H54 (cell line): ENCODE measurements at regions not wholly inside any gene's neighbourhood (a gene's known extent, or its start where the extent isn't known, plus 50 kb on each side); places are given as distances from the start of the nearest gene placed in this dataset.

Experiments used
- DNase-seq: peaks from one replicate; pipeline ENCODE4 v3.0.0; 2011; ENCODE audit warnings: low spot score, mixed read lengths; ENCODE audit not compliant: insufficient read length
- FAIRE-seq: peaks from 3 replicates; lab custom pipeline; 2011; peaks lifted over from hg19 to GRCh38; lab: Jason Lieb, UNC
- POLR2A ChIP-seq: IDR thresholded peaks from 2 replicates; pipeline ENCODE4 v1.6.1; 2011; ENCODE audit warnings: low read depth, mild to moderate bottlenecking, low read length

DNA sequence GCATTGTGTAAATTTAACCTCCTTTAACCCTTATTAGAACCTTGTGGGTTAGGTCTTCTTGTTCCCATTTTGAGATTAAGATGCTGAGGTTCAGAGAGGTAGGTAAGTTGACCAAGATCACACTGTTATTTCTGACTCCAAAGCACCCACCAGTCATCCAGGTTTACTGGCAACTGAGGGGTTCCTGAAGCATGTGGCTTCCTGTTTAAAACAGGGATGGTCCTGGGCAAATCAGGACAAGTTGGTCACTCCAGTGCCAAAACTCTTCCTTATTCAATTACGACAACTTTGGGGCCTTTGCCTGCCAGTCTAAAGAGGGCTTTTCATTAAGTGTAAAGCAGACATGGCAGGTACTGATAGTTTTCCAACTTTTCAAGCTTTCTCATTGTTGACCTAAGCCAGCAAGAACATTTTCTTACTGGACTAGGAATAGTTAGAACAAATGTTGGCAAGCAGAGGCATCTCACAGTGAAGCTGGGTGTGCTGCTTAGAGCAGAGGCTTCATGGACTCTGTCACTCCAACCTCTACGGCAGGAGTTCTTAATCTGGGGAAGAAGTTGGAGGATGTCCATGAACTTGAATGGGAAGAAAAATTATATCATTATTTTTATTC is 149.4 kb upstream of the ADAMTS9 start:
- FAIRE-seq (no peak), DNase-seq (no peak)
- no peak for TF ChIP-seq POLR2A

DNA sequence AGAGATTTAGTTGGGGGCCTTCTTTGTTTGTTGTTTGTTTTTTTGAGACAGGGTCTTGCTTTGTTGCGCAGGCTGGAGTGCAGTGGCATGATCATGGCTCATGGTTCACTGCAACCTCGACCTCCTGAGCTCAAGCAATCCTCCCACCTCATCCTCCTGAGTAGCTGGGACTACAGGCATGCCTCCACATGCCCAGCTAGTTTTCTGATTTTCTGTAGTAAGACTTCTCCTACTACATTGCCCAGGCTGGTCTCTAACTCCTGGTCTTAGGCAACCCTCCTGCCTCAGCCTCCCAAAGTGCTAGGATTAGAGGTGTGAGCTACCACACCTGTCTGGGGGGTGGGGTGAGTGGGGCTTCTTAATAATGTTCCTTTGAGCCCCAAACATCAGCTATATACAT is 148.3 kb upstream of the ADAMTS9 start:
- no peak for TF ChIP-seq POLR2A
- DNase-seq (no peak), FAIRE-seq (no peak)

- FAIRE-seq, result no peak
- no peak for DNase-seq
- no peak for TF ChIP-seq POLR2A
These were observed 144.3 kb upstream of the ADAMTS9 start for GRCh38 chr3:64832098-64832497.

GRCh38 chr3:64830681-64831080 is 142.9 kb upstream of the ADAMTS9 start:
- DNase-seq (no peak), FAIRE-seq (no peak)
- no peak for TF ChIP-seq POLR2A

DNA sequence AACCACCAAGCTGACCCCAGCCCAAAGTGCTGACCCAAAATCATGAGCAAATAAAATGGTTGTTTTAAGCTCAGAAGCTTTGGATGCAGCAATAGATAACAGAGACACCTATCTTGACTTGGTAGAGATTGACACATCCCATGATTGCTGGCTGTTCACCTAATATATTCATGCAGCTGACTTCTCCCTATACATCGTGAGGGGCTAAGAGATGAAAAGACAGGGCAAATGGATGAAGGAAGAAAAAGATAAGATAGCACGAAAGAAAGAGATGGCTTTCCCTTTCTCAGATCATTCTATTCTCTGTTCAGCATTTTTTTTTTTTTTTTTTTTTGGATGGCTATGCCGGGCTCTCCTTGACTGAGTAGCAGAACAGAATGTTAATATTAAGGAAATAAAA is 141.5 kb upstream of the ADAMTS9 start:
- DNase-seq (no peak), FAIRE-seq (no peak)
- no peak for TF ChIP-seq POLR2A

- no peak for DNase-seq
- no peak for FAIRE-seq
- no peak for TF ChIP-seq POLR2A
These were observed 140.5 kb upstream of the ADAMTS9 start for GRCh38 chr3:64828276-64828675.

GRCh38 chr3:64827431-64827830 is 139.6 kb upstream of the ADAMTS9 start:
- DNase-seq, result no peak
- FAIRE-seq, result no peak
- TF ChIP-seq POLR2A, result no peak

DNA sequence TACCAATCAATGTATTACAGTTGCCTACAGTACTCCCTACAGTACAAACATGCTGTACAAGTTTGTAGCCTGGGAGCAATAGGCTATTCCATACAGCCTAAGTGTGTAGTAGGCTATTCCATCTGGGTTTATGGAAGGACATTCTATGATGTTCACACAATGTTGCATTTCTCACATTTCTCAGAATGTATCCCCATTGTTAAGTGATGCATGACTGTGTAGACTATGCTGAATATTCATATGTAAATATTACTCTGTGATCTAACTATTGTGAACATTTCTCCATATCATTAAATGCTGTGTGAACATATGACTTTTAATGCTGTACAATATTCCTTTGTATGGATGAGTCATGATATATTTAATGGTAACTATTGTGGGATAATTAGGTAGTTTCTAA is 139.2 kb upstream of the ADAMTS9 start:
- DNase-seq (no peak), FAIRE-seq (no peak)
- TF ChIP-seq POLR2A, result no peak

- no peak for FAIRE-seq
- no peak for TF ChIP-seq POLR2A
- no peak for DNase-seq
These were observed 137.8 kb upstream of the ADAMTS9 start for GRCh38 chr3:64825404-64826120.

GRCh38 chr3:64824394-64824909 is 136.7 kb upstream of the ADAMTS9 start:
- no peak for TF ChIP-seq POLR2A
- FAIRE-seq (no peak), DNase-seq (no peak)

GRCh38 chr3:64818196-64818595 is 130.4 kb upstream of the ADAMTS9 start:
- TF ChIP-seq POLR2A, result no peak
- FAIRE-seq (no peak), DNase-seq (no peak)

- DNase-seq (no peak), FAIRE-seq (no peak)
- no peak for TF ChIP-seq POLR2A
These were observed 128.6 kb upstream of the ADAMTS9 start for GRCh38 chr3:64816355-64816754.

DNA sequence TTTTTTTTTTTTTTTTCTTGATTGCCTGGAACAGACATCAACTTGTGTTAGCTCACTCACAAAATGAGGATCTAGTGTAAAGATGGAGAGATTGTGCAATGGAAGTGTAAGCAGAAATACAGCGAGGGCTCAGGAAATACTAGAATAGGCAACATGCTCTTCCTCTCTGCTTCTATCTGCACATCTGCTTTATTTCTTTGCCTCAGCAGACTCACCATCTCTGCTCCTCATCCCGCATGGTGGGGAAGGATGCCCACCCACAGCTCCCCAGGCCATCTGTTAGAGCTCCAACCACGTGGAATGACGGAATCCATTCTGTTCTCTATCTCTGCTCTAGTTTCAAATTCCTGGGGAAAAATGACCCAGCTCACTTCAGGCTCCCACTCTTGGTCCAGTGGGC is 128.0 kb upstream of the ADAMTS9 start:
- DNase-seq, result no peak
- FAIRE-seq, result no peak
- no peak for TF ChIP-seq POLR2A

DNA sequence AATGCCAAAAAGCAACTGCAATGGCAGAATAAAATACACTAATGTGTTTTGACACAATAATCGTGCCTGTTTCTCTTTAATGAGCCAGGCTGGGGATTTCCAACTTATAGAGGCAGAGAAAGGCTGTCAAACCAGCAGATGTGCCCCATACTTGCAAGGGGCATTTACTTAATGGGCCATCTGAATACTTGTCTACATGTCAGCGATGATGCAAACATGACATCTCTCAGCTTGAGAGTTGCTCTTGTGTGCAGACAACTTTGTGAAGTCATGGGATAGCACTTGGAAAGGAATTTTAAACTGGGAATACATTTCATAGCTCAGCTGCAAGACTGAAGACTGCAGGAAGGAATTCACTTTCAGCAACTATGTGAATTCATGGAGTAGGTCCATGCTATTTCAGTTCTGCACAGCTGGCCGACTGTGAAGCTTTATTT is 127.4 kb upstream of the ADAMTS9 start:
- TF ChIP-seq POLR2A, result no peak
- FAIRE-seq, result no peak
- DNase-seq, result no peak

- FAIRE-seq, result no peak
- no peak for TF ChIP-seq POLR2A
- DNase-seq, result no peak
These were observed 126.6 kb upstream of the ADAMTS9 start for GRCh38 chr3:64814351-64814750.
